Esophagus muscularis mucosa (tissue), 4 donors: ENCODE measurements at regions not wholly inside any gene's neighbourhood (a gene's known extent, or its start where the extent isn't known, plus 50 kb on each side); places are given as distances from the start of the nearest gene placed in this dataset.

Experiments
- EP300 ChIP-seq: sonication (generic); formaldehyde crosslinking; IDR thresholded peaks from one replicate; pipeline ENCODE4 v1.6.1; 2017; ENCODE audit warnings: antibody characterized with exemption
- POLR2A ChIP-seq: fragments of 450-650 bp; IDR thresholded peaks from one replicate; pipeline ENCODE4 v1.6.1; 2017; ENCODE audit warnings: antibody characterized with exemption, moderate library complexity, mild to moderate bottlenecking, low read depth
- TF ChIP-seq, protein P1 (sequence below), 3 experiments: fragments of 200-600 bp in 2 of 3; fragments of 450-650 bp in 1 of 3; sonication (generic) in 2 of 3; IDR thresholded peaks; one replicate each; pipeline ENCODE4 v1.5.1; 2017 to 2019; ENCODE audit warnings: antibody characterized with exemption in 3 of 3, mild to moderate bottlenecking in 2 of 3, moderate library complexity in 1 of 3

GRCh38 chr6:15930207-15930606 is 198.7 kb upstream of the MYLIP start:
- TF ChIP-seq, protein P1, sequence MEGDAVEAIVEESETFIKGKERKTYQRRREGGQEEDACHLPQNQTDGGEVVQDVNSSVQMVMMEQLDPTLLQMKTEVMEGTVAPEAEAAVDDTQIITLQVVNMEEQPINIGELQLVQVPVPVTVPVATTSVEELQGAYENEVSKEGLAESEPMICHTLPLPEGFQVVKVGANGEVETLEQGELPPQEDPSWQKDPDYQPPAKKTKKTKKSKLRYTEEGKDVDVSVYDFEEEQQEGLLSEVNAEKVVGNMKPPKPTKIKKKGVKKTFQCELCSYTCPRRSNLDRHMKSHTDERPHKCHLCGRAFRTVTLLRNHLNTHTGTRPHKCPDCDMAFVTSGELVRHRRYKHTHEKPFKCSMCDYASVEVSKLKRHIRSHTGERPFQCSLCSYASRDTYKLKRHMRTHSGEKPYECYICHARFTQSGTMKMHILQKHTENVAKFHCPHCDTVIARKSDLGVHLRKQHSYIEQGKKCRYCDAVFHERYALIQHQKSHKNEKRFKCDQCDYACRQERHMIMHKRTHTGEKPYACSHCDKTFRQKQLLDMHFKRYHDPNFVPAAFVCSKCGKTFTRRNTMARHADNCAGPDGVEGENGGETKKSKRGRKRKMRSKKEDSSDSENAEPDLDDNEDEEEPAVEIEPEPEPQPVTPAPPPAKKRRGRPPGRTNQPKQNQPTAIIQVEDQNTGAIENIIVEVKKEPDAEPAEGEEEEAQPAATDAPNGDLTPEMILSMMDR (IDR thresholded peaks at IDR 0.05): no peak
- TF ChIP-seq EP300: no peak
- no peak for TF ChIP-seq POLR2A
